ENCODE measurements at regions not wholly inside any gene's neighbourhood (a gene's known extent, or its start where the extent isn't known, plus 50 kb on each side); places are given as distances from the start of the nearest gene placed in this dataset.
"Not testable (repeated sequence)": the region's sequence is repeated elsewhere in the genome, so short reads cannot be mapped to it uniquely, and the experiment has no call there.

DNA sequence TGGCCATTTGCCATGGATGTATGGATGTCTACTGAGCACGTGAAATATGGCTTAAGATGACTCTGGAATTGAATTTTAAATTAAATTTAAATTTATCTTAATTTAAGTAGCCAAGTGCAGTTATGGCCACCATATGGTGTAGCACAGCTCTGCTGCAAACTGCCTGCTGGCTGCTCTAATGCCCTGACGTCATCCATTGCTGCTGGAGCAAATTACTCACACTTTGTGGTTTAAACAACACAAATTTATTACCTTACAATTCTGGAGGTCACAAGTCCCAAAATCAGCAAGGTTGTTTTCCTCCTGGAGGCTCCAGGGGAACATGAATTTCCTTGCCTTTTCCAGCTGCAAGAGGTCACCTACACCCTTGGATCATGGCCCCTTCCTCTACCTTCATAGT lies 679.3 kb upstream of the EEF2KMT start:
- no peak for DNase-seq

DNA sequence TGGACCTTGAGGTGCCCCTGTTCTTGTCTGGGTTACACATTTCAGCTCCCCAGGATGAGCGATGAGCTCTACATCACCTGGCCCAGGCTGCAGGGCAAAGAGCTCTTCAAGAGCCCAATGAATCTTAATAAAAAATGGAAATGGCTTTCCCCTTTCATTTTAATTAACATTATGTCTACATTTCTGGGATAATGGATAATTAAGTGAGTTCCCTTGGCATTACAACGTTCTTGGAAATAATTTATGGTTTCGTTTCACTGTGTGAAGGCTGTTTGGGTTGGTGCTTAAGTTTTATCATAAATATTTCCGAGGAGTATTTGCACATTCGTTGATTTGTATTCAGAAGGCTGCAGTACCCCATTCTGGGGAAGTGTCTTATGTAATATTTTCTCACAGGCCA lies 678.3 kb upstream of the EEF2KMT start:
- no peak for DNase-seq

DNA sequence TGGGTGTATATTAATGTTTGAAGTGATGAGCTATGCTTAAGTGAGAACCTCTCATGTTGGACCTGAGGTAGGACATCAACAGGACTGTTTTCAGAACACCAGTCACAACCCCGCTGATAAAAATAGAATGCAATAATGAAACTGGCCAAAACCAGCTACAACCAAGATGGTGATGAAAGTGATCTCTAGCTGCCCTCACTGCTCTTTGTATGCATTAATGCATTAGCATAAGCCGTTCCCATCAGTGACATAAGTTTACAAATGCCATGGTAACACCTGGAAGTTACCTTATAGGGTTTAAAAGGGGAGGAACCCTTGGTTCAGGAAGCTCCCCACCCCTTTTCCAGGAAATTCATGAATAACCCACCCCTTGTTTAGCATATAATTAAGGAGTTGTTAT lies 672.5 kb upstream of the EEF2KMT start:
- no peak for DNase-seq

- DNase-seq: no peak
Observed at GRCh38 chr16:5769513-5769912, 671.9 kb upstream of the EEF2KMT start.

DNA sequence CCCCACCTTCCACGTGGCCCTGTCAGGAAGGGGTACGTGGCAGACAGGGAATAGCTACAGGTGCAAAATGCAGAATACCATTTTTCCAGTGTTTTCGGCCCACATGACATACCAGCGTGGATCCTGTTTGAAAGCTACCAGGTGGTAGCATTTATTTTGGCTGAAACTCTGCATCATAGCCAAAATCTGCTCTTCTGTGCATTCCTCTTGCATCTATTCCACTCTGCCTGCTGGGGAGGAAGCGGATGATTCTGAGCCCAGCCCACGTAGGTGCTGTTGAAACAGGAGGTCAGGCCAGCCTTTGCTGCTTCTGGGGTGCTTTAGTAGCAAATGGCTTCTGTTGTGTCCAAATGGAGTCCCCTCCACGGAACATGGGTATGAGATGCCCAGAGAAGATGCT lies 670.9 kb upstream of the EEF2KMT start:
- no peak for DNase-seq

- DNase-seq: no peak
Observed at GRCh38 chr16:5763176-5763575, 665.6 kb upstream of the EEF2KMT start.

GRCh38 chr16:5762362-5762761 lies 664.8 kb upstream of the EEF2KMT start:
- no peak for DNase-seq

- no peak for DNase-seq
Observed at GRCh38 chr16:5761592-5761991, 664.0 kb upstream of the EEF2KMT start.

DNA sequence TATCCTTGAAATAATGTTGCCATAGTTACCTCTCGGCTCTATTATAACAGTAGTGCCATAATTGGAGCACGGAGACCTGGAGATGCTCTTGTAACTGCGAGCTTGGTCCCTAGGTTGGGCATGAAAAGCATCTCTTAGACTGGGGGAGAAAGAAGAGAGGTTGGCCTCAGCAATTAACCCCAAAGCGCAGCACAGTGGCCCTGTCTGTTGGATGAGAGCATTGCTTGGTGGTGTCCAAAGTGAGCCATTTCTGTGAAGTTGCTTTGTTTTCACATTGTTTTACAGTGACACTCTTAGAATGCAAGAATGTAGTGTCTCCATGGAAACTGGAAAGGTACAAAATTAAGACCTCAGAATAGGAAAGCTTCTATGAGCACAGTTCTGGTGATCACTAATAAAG lies 660.7 kb upstream of the EEF2KMT start:
- DNase-seq: no peak

DNA sequence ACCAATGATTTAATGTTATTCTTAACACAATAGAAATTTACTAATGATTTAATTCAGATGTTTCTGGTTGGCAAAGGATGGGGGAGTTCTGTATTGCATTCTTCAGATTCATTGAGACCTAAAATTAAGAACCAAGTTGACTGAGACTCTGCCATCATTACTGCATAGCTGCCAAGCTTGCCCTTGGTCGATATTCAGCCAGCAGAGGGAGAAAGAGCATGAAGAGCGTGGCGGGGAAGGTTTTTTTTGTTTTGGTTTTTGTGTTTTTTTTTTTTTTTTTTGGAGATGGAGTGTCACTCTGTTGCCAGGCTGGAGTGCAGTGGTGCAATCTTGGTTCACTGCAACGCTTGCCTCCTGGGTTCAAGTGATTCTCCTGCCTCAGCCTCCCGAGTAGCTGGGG lies 659.4 kb upstream of the EEF2KMT start:
- DNase-seq: no peak

GRCh38 chr16:5753381-5753780 lies 655.8 kb upstream of the EEF2KMT start:
- no peak for DNase-seq

DNA sequence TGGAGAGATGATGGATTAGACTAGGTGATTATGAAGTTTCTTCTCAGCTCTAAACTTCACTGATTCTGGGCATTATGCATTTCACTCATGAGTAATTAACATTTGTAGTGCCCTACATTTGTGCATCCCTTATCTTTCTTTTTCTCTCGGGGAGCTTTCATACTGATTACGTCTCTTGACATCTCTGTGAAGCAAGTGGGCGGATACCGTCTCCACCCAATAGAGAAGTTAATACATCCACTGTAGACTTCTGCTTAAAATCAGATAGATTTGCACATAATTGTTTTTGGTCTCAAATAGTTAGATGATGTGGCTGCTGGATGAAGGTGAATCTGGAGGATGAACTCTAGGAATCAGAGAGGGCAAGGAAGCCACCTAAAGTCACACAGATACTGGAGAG lies 653.6 kb upstream of the EEF2KMT start:
- no peak for DNase-seq

GRCh38 chr16:5750439-5750838 lies 652.8 kb upstream of the EEF2KMT start:
- DNase-seq: not testable (repeated sequence)

GRCh38 chr16:5738586-5738985 lies 641.0 kb upstream of the EEF2KMT start:
- no peak for DNase-seq

DNA sequence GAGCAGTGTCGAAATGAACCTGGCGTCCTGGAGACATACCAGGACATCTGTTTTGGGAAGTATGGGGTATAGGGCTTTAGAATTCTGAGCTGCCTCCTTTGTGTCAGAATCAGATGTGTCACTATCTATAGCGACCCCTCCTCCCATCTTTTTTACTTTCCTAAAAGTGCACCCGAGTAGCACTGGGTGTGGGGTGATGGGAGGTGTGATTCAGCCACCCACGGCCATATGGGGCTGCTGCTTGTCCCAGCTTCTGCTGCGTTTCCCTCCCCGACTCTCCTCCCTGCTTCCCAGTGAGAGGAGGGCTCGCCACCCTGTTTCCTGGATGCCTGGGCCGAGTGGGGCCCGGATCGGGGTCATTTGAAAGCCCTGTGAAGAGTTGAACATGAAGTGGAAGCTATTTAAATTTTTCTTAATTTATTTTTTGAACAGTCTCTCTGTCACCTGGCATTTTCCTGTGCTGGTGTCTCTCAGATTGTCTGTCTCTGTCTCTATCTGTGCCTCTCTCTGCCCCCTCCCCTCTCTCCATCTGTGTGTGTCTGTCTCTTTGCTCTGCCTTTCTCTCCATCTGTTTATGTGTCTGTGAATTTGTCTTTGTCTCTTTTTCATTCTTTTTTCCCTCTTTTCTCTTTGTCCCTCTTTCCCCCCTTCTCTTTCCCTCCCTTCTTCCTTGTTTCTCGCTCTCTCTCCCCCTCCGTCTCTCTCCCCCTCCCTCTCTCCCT lies 638.8 kb upstream of the EEF2KMT start:
- no peak for DNase-seq

DNA sequence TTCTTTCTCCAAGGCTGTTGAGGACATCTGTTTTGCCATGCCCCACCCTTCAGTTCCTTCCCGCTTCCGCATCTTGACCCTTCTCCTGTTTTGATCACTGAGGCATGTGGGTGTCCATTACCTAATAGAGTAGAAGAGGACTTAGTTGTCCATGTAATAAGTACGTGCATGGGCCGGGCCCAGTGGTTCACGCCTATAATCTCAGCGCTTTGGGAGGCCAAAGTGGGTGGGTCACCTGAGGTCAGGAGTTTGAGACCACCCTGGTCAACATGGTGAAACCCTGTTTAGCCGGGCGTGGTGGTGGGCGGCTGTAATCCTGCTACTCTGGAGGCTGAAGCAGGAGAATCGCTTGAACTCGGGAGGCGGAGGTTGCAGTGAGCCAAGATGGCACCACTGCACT lies 637.8 kb upstream of the EEF2KMT start:
- no peak for DNase-seq

DNA sequence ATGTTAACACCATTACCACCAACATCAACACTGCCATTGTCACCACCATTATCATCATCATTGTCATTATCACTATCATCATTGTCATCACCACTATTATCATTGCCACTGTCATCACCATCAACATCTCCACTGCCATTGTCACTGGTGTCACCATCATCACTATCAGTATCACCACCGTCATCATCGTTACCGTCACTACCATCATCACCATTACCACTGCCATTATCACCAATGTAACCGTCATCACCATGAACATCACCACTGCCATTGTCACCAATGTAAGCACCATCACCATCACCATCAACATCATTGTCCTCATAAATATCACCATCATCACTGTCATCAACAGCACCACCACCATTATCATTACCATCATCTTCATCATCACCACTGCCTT lies 633.2 kb upstream of the EEF2KMT start:
- no peak for DNase-seq

GRCh38 chr16:5722116-5722619 lies 624.6 kb upstream of the EEF2KMT start:
- DNase-seq: no peak

DNA sequence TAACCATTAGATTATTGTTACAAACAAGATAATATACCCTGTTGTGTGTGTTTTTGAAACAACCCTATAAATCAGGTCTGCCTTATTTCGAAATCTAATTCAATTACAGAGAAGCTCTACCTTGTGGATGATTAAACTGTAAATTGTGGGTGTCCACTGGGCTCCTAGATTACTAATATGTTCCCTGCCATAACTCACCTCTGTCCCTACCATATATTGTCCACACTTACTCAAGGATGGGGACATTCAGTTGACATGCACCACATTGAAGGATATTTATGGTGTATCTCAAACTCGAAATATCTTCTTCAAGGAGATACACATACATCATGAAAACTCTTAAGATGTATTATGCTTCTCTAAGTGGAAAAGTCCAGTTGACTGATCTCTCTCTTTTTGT lies 617.6 kb upstream of the EEF2KMT start:
- DNase-seq: no peak

DNA sequence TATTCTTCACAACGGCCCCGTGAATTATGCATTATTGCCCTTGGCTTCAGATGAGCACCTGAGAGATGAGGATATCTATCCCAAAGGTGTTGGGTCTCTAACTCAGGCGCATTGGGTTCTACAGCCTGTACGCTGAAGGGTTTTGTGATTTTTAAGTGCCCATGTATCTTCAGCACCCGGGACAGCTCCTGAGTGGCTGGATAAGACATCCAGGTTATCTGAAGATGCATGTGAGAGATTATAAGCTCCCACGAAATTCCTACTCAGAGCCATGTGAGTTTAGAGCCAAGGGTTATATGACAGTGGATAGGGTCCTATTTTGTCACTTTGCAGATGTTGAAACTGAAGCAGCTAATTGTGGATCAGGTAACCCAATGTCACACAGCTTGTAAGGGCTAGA lies 612.3 kb upstream of the EEF2KMT start:
- no peak for DNase-seq

- no peak for DNase-seq
Observed at GRCh38 chr16:5706211-5706610, 608.6 kb upstream of the EEF2KMT start.

DNA sequence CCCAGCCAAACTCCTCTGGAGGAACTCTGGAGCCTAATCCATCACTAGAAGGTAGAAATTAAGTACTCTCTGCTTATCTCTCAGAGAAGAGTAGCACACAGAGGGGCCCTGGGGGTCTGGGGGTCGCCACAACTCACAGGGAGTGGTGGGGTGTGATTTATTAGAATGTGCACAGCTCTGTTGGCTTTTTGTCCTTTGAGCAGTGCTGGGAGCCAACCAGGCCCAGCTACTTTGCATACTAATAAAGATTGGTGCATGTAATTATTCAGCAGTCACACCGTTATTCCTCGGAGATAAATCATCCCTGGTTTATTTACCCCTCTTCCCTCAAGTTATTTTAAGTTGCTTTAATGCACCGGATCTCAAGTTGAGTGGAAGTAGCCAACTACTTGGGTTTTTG lies 606.7 kb upstream of the EEF2KMT start:
- DNase-seq: no peak

DNA sequence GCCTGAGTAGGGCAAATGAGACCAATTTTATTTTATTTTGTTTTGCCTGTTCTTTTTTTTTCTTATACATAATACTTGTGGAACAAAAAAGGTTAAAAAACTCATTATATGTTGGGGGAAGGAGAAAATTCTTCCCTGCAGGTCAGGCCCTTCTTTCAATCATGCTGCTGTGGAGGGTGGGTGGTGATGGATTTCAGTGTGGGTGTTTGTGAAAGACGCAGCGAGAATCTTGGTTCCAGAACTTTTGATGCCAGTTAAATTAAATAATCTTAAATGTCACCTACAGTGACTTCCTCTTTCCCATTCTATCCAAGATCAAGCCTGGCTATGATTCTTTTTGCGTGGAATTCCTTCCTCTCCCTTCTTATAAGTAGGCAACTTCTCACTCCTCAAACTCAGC lies 595.8 kb upstream of the EEF2KMT start:
- DNase-seq: no peak

GRCh38 chr16:5681966-5682365 lies 584.4 kb upstream of the EEF2KMT start:
- no peak for DNase-seq

DNA sequence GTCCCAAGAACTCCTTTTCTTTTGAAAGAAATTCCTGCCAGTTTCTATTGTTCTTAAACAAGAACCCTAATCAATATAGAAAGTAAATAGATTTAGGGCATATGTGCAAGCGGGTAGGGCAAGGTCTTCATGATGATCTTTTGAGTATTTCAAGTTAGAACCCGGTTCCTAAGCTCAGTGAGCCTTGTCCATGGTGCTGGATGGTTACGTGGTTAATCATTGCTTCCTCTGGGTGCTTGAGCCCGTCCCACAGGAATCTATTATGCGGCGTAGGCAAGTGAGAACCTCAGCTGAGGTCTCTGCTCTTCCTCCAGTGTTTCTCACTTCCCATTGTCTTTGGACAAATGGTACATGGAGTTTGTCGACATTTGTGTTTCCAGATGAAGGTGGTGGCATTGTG lies 580.8 kb upstream of the EEF2KMT start:
- no peak for DNase-seq

Data from DMS53 (cell line).